NB4 (cell line): ENCODE measurements at regions not wholly inside any gene's neighbourhood (a gene's known extent, or its start where the extent isn't known, plus 50 kb on each side); places are given as distances from the start of the nearest gene placed in this dataset.

ENCODE experiments used
- CTCF ChIP-seq: IDR thresholded peaks from one replicate; pipeline ENCODE4 v1.5.1; 2012; ENCODE audit warnings: low read depth, low read length
- MYC ChIP-seq: IDR thresholded peaks from 2 replicates; pipeline ENCODE4 v1.6.1; 2011; ENCODE audit warnings: low read depth, low read length
- POLR2A ChIP-seq: IDR thresholded peaks from 2 replicates; pipeline ENCODE4 v1.6.1; 2011; ENCODE audit warnings: mild to moderate bottlenecking; ENCODE audit not compliant: insufficient read length; ENCODE audit errors: extremely low read depth

- TF ChIP-seq CTCF (no peak), MYC (no peak), POLR2A (no peak)
Observed at GRCh38 chr18:73805991-73806390, 341.6 kb downstream of the FBXO15 start.
